Fibroblast of peridontal ligament (primary cell): ENCODE measurements at regions not wholly inside any gene's neighbourhood (a gene's known extent, or its start where the extent isn't known, plus 50 kb on each side); places are given as distances from the start of the nearest gene placed in this dataset.
"Not testable (repeated sequence)": the region's sequence is repeated elsewhere in the genome, so short reads cannot be mapped to it uniquely, and the experiment has no call there.

Source experiments
- DNase-seq: peaks from one replicate; pipeline ENCODE4 v3.0.0-alpha.2; 2010; ENCODE audit errors: extremely low read depth

GRCh38 chr5:36782612-36783011 lies 94.0 kb upstream of the NIPBL start:
- not testable (repeated sequence) for DNase-seq

- DNase-seq: no peak
These were observed 90.0 kb upstream of the NIPBL start for GRCh38 chr5:36786448-36787012.

DNA sequence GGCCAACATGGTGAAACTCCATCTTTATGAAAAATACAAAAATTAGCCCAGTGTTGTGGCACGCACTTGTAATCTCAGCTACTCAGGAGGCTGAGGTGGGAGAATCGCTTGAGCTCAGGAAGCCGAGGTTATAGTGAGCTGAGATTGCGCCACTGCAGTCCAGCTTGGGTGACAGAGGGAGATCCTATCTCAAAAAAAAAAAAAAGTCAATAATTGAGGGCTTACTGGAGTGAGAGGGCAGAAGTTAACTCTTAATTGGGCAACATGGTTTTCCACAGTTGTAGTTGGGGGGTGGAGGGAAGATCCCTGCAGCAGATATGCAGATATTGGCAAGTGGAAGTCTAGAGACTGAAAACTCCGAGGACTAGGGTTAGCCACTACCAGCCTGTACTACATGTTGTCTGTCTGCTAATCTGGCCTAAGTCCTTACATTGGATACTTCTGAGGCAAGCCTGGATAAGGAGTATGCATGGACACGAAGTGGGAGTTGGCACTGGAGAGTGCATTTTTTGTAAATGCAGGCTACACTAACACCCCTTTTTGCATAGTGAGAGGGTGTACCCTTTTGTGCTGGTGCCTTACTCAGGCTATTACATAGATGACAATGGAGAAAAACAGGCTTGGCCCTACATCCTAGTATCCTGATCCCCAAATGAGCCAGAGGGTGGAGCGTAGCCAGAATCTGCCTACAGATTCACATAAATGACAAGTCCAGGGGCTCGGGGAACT lies 89.0 kb upstream of the NIPBL start:
- no peak for DNase-seq

GRCh38 chr5:36790847-36791246 lies 85.7 kb upstream of the NIPBL start:
- DNase-seq: peak; percentile 2

- DNase-seq: no peak
These were observed 83.9 kb upstream of the NIPBL start for GRCh38 chr5:36792560-36793180.

DNA sequence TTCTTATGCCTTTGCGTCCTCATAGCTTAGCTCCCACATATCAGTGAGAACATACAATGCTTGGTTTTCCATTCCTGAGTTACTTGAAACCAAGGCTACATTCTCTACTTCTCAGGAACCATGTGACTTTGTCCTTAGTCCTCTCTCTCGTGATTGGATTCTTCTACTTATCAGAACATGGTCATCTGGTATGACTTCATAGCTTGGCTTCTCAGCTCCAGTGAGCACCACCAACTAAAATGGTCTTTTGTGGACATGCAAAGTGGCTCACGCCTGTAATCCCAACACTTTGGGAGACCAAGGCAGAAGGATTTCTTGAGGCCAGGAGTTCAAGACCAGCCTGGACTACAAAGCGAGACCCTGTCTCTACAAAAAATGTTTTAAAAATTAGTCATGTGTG lies 81.2 kb upstream of the NIPBL start:
- DNase-seq: no peak

DNA sequence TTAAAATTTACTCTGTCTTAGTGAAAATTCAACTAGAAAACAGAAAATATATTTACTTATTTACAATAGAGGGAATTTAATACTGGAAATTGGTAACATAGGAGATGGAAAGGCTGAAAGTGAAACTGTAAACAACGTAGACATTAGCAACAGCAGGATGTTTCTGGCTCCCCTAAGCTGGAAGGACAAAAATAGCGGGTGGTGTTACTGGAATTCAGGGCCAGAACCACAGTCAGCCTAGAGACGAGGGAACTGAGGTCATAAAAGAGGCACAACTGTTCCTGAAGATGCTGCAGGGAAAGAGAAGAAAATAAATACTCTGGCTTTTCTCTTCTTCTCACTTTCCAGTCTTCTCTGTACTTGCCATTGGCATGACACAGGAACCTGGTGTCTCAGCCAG lies 80.4 kb upstream of the NIPBL start:
- peak; percentile 2 for DNase-seq

DNA sequence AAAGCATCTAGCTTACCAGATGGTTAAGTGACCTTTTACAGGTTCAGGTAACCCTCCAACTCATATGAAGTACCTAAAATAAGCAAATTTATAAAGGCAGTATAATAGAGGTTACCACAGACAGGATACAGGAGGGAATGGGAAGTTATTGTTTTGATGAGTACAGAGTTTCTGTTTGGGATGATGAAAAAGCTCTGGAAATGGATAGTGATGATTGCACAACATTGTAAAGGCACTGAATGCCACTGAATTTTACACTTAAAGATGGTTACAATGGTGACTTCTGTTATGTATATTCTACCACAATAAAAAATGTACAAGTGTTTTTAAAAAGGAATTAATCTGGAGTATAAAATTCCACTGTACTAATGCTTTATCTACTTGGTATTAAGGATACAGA lies 75.0 kb upstream of the NIPBL start:
- no peak for DNase-seq

GRCh38 chr5:36802187-36802586 lies 74.4 kb upstream of the NIPBL start:
- DNase-seq: no peak

GRCh38 chr5:36813249-36813648 lies 63.3 kb upstream of the NIPBL start:
- DNase-seq: not testable (repeated sequence)

DNA sequence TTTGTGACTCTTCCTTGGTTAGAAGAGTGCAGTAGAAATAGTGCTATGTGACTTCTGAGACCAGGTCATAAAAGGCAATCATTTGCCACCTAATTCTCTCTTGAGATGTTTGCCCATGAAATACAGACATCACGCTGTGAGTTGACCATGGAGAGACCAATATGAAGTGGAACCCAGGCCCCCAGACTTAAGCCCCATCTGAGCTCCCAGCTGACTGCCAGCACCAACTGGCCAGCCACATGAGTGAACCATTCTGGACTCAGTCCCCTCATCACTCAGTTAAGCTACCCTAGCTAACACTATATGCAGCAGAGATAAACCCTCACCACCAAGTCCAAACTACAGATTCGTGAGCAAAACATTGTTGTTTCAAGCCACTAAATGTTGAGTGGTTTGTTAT lies 60.7 kb upstream of the NIPBL start:
- DNase-seq: no peak

DNA sequence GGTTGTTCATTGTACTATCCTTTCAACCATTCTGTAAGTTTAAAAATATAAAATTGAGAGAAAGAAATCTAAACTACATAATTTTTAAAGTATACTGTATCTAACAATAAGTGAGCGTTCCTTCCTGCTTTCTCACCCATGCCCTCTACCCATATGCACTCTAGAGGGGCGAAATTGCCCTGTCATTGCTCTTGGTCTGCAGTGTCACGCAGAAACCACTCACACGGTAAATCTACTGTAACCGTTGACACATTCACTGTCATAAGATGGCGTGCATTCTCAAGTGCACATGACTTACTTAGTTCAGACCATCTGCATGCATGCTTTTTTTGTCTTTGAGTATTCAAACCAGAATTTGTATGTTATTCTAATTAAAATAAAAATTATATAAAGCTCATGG lies 55.7 kb upstream of the NIPBL start:
- DNase-seq: no peak

GRCh38 chr5:36826694-36827093 lies 49.9 kb upstream of the NIPBL start:
- DNase-seq: no peak
